Lung (tissue), 11 donors: ENCODE measurements at regions not wholly inside any gene's neighbourhood (a gene's known extent, or its start where the extent isn't known, plus 50 kb on each side); places are given as distances from the start of the nearest gene placed in this dataset.

Experiments
- ATAC-seq: fragments of 200-7000 bp; cut with Tn5 transposase; one replicate; pipeline ENCODE4 v1.9.1; 2020; ENCODE audit warnings: moderate number of reproducible peaks; ENCODE audit not compliant: insufficient read depth, low FRiP score
- DNase-seq, 3 donors: peaks; one replicate each; pipeline ENCODE4 v3.0.0-alpha.2; 2013 to 2017
- H3K27ac ChIP-seq, 2 donors: one replicate each; pipeline ENCODE4 v1.5.1; 2013; ENCODE audit warnings: mild to moderate bottlenecking in 2 of 2, moderate library complexity in 2 of 2, control low read depth in 1 of 2, inconsistent platforms in 1 of 2, low read depth in 1 of 2, low read length in 1 of 2
- H3K27me3 ChIP-seq, 3 donors: one replicate each; pipeline ENCODE4 v1.5.1; 2013; ENCODE audit warnings: low read length in 2 of 3; ENCODE audit not compliant: control insufficient read depth in 3 of 3, insufficient read depth in 3 of 3
- H3K36me3 ChIP-seq, 4 donors: one replicate each; pipeline ENCODE4 v1.5.1; 2013; ENCODE audit warnings: low read length in 4 of 4, mild to moderate bottlenecking in 1 of 4, moderate library complexity in 1 of 4; ENCODE audit not compliant: control insufficient read depth in 4 of 4, insufficient read depth in 4 of 4
- H3K4me1 ChIP-seq, 5 donors: one replicate each; pipeline ENCODE4 v1.5.1; 2013; ENCODE audit warnings: low read length in 5 of 5, mild to moderate bottlenecking in 2 of 5, moderate library complexity in 1 of 5; ENCODE audit not compliant: control insufficient read depth in 5 of 5, insufficient read depth in 5 of 5
- H3K4me3 ChIP-seq: one replicate; pipeline ENCODE4 v1.5.1; 2013; ENCODE audit warnings: mild to moderate bottlenecking, control low read depth, moderate library complexity
- H3K9ac ChIP-seq, 2 donors: one replicate each; pipeline ENCODE4 v1.5.1; 2013; ENCODE audit warnings: low read length in 2 of 2, control low read depth in 1 of 2; ENCODE audit not compliant: insufficient read depth in 1 of 2
- H3K9me3 ChIP-seq, 4 donors: one replicate each; pipeline ENCODE4 v1.5.1; 2013; ENCODE audit warnings: low read length in 3 of 4, mild to moderate bottlenecking in 1 of 4, moderate library complexity in 1 of 4; ENCODE audit not compliant: control insufficient read depth in 4 of 4, insufficient read depth in 3 of 4
- WGBS, 2 donors: extraction: QIAGEN DNeasy Blood & Tissue Kit; methylation state at CpG; one replicate each; pipeline ENCODE4 v1.1.7; 2013; 5-methylcytosine and 5-hydroxymethylcytosine counted together
- TF ChIP-seq, protein P1 (sequence below): IDR thresholded peaks from 2 replicates; pipeline ENCODE4 v1.5.1; 2012; ENCODE audit warnings: mild to moderate bottlenecking; ENCODE audit errors: control extremely low read depth, extremely low read depth
- donor health status: control.
- donor health status: control.
- donor health status: Bipolar disorder and iron deficiency.
- donor health status: healthy.
- donor health status: DM: yes; HTN: yes; CAD: no.

GRCh38 chr13:31937436-31937835 is 94.1 kb upstream of the FRY start:
- TF ChIP-seq, protein P1, sequence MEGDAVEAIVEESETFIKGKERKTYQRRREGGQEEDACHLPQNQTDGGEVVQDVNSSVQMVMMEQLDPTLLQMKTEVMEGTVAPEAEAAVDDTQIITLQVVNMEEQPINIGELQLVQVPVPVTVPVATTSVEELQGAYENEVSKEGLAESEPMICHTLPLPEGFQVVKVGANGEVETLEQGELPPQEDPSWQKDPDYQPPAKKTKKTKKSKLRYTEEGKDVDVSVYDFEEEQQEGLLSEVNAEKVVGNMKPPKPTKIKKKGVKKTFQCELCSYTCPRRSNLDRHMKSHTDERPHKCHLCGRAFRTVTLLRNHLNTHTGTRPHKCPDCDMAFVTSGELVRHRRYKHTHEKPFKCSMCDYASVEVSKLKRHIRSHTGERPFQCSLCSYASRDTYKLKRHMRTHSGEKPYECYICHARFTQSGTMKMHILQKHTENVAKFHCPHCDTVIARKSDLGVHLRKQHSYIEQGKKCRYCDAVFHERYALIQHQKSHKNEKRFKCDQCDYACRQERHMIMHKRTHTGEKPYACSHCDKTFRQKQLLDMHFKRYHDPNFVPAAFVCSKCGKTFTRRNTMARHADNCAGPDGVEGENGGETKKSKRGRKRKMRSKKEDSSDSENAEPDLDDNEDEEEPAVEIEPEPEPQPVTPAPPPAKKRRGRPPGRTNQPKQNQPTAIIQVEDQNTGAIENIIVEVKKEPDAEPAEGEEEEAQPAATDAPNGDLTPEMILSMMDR = no peak
- Histone ChIP-seq H3K36me3 (peaks cover 0 to 7% (median 0%) of the 10 kb centered on the region in 4 donors), H3K27me3 (no peaks in the 10 kb centered on the region), H3K9ac (no peak overlapping the region), H3K27ac (no peak overlapping the region), H3K4me3 (no peak overlapping the region), H3K4me1 (peaks cover 0 to 4% (median 0%) of the 10 kb centered on the region in 5 donors), H3K9me3 (no peaks in the 10 kb centered on the region)
- DNase-seq (no peak), ATAC-seq (no peak)
- 94 to 96% methylated on average over 4 of the region's 4 CpGs for WGBS, 2 donors

DNA sequence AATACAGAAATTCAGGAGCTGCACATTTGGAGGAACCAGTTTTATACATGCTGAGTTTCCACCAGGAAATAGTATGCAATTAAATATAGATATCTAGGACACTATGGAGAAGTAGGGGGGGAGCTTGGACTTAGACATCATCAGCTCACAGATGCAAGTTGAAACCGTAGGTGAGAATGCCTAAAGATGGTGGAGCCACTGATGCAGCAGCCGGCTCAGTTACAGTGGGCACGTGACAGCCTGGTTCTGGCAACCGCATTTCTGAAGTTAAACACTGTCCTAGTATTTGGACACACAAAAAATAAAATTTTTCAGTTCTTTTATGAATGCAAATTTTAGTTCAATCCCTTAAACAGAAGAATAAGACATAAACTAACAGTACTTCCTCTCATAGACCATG is 91.5 kb upstream of the FRY start:
- 92 to 96% methylated on average over 4 of the region's 4 CpGs for WGBS, 2 donors
- Histone ChIP-seq H3K27me3 (no peaks in the 10 kb centered on the region), H3K4me1 (peaks cover 1 to 9% (median 3%) of the 10 kb centered on the region in 5 donors), H3K36me3 (peaks cover 0 to 7% (median 0%) of the 10 kb centered on the region in 4 donors), H3K4me3 (no peak overlapping the region), H3K27ac (no peak overlapping the region), H3K9ac (no peak overlapping the region), H3K9me3 (no peaks in the 10 kb centered on the region)
- ATAC-seq (no peak), DNase-seq (no peak)
- TF ChIP-seq, protein P1 = no peak

DNA sequence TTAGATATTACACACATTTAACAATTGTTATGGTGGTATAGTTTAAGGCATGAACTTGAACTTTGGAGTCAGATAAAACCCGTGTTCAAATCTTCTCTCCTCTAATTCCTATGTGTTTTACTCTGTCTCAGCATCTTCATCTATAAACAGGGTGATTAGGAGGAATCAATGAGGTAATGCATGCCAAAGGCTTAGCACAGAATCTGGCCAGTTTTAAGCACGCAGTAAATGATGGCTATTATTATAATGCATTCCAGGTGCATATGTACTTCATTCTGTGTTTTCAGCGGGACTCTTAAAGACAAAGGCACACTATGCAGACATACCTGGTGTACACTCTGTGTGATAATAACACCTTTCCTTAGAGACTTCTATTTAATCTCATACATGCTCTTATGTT is 88.0 kb upstream of the FRY start:
- Histone ChIP-seq H3K36me3 (peaks cover 0 to 8% (median 0%) of the 10 kb centered on the region in 4 donors), H3K4me3 (no peak overlapping the region), H3K4me1 (peaks cover 3 to 12% (median 5%) of the 10 kb centered on the region in 5 donors), H3K27ac (no peak overlapping the region), H3K9me3 (no peaks in the 10 kb centered on the region), H3K27me3 (no peaks in the 10 kb centered on the region), H3K9ac (no peak overlapping the region)
- TF ChIP-seq, protein P1 = no peak
- 90 to 93% methylated on average over 3 of the region's 3 CpGs for WGBS, 2 donors
- DNase-seq (no peak), ATAC-seq (no peak)
